Fibroblast of mammary gland (primary cell): ENCODE measurements at regions not wholly inside any gene's neighbourhood (a gene's known extent, or its start where the extent isn't known, plus 50 kb on each side); places are given as distances from the start of the nearest gene placed in this dataset.

ENCODE experiments used
- DNase-seq: peaks from one replicate; pipeline ENCODE4 v3.0.0-alpha.2; 2010; ENCODE audit warnings: low read depth
- H3K4me3 ChIP-seq: 2 replicates; pipeline ENCODE4 v1.5.1; 2011; ENCODE audit warnings: low read depth, mild to moderate bottlenecking, low read length, moderate library complexity; ENCODE audit not compliant: control insufficient read depth
- CTCF ChIP-seq: conservative IDR thresholded peaks from 2 replicates; pipeline ENCODE4 v1.5.1; 2011; ENCODE audit warnings: low read depth, low read length, inconsistent platforms; ENCODE audit not compliant: control insufficient read depth, insufficient read depth

GRCh38 chr2:67646714-67647333 is 249.7 kb downstream of the ETAA1 start:
- TF ChIP-seq CTCF, result no peak
- no peak overlapping the region for H3K4me3 ChIP-seq
- no peak for DNase-seq

- no peak overlapping the region for H3K4me3 ChIP-seq
- peak; percentile 93 for DNase-seq
- no peak for TF ChIP-seq CTCF
These were observed 252.5 kb downstream of the ETAA1 start for GRCh38 chr2:67649331-67650261.

- TF ChIP-seq CTCF, result peak; percentile 89
- H3K4me3 ChIP-seq, result no peak overlapping the region
- DNase-seq, result peak; percentile 94
These were observed 253.4 kb downstream of the ETAA1 start for GRCh38 chr2:67650291-67651133.

GRCh38 chr2:67651565-67651964 is 254.4 kb downstream of the ETAA1 start:
- TF ChIP-seq CTCF, result no peak
- H3K4me3 ChIP-seq, result no peak overlapping the region
- no peak for DNase-seq

GRCh38 chr2:67652679-67653078 is 255.5 kb downstream of the ETAA1 start:
- DNase-seq, result no peak
- TF ChIP-seq CTCF, result no peak
- no peak overlapping the region for H3K4me3 ChIP-seq

- DNase-seq, result peak; percentile 31
- TF ChIP-seq CTCF, result no peak
- H3K4me3 ChIP-seq, result no peak overlapping the region
These were observed 259.7 kb downstream of the ETAA1 start for GRCh38 chr2:67656875-67657274.
